ENCODE measurements at regions not wholly inside any gene's neighbourhood (a gene's known extent, or its start where the extent isn't known, plus 50 kb on each side); places are given as distances from the start of the nearest gene placed in this dataset.
"Not testable (repeated sequence)": the region's sequence is repeated elsewhere in the genome, so short reads cannot be mapped to it uniquely, and the experiment has no call there.

GRCh38 chr2:193442293-193442692, 1247.6 kb upstream of the TMEFF2 start:
- no peaks in the 10 kb centered on the region for H3K4me1 ChIP-seq
- no peak overlapping the region for H3K27ac ChIP-seq
- no peaks in the 10 kb centered on the region for H3K36me3 ChIP-seq
- no peaks in the 10 kb centered on the region for H3K27me3 ChIP-seq (replicated peaks in 1 of 7)
- H3K4me3 ChIP-seq, result no peak overlapping the region
- no peaks in the 10 kb centered on the region for H3K9me3 ChIP-seq
- intact Hi-C loops (cut with DNase I; ENCODE audit: low total_unique reads), result no loop called here
- no peak for DNase-seq
- TF ChIP-seq POLR2A (IDR thresholded peaks at IDR 0.05) (no peak), CTCF (IDR thresholded peaks at IDR 0.05 in 8 of 11, conservative IDR thresholded peaks at IDR 0.05 in 3 of 11) (no peak), POLR2AphosphoS5 (IDR thresholded peaks at IDR 0.05) (no peak)
- 60 to 84% (median 68%) methylated on average over 1 of the region's 1 CpG for WGBS, 5 donors

- no peak for TF ChIP-seq POLR2AphosphoS5 (IDR thresholded peaks at IDR 0.05)
- TF ChIP-seq POLR2A (IDR thresholded peaks at IDR 0.05), result no peak
- no peak for TF ChIP-seq CTCF (IDR thresholded peaks at IDR 0.05 in 8 of 11, conservative IDR thresholded peaks at IDR 0.05 in 3 of 11)
- Histone ChIP-seq H3K9me3 (no peaks in the 10 kb centered on the region), H3K4me3 (no peak overlapping the region), H3K36me3 (no peaks in the 10 kb centered on the region), H3K27me3 (replicated peaks in 1 of 7) (no peaks in the 10 kb centered on the region), H3K4me1 (no peaks in the 10 kb centered on the region), H3K27ac (no peak overlapping the region)
- intact Hi-C loops (cut with DNase I; ENCODE audit: low total_unique reads), result no loop called here
- 51 to 72% (median 60%) methylated on average over 3 of the region's 3 CpGs for WGBS, 5 donors
- no peak for DNase-seq
Observed at GRCh38 chr2:193428336-193428818, 1233.6 kb upstream of the TMEFF2 start.

- H3K27ac ChIP-seq; H3K36me3 ChIP-seq; H3K4me3 ChIP-seq; intact Hi-C loops (cut with DNase I; ENCODE audit: low total_unique reads); DNase-seq; H3K4me1 ChIP-seq; H3K27me3 ChIP-seq (replicated peaks in 1 of 7): not testable (repeated sequence)
- 81 to 91% (median 86%) methylated on average over 5 of the region's 5 CpGs for WGBS, 5 donors
- peaks cover 0 to 39% (median 22%) of the 10 kb centered on the region in 8 donors for H3K9me3 ChIP-seq
Observed at GRCh38 chr2:193412368-193412767, 1217.6 kb upstream of the TMEFF2 start.

- Histone ChIP-seq H3K27ac (no peak overlapping the region), H3K9me3 (peaks cover 0 to 25% (median 15%) of the 10 kb centered on the region in 8 donors), H3K4me1 (no peaks in the 10 kb centered on the region), H3K27me3 (replicated peaks in 1 of 7) (no peaks in the 10 kb centered on the region), H3K4me3 (no peak overlapping the region), H3K36me3 (no peaks in the 10 kb centered on the region)
- intact Hi-C loops (cut with DNase I; ENCODE audit: low total_unique reads), result no loop called here
- DNase-seq, result no peak
- WGBS, 5 donors, result 92 to 98% (median 93%) methylated on average over 1 of the region's 1 CpG
- no peak for TF ChIP-seq POLR2A (IDR thresholded peaks at IDR 0.05)
- no peak for TF ChIP-seq CTCF (IDR thresholded peaks at IDR 0.05 in 8 of 11, conservative IDR thresholded peaks at IDR 0.05 in 3 of 11)
- no peak for TF ChIP-seq POLR2AphosphoS5 (IDR thresholded peaks at IDR 0.05)
Observed at GRCh38 chr2:193409951-193410350, 1215.2 kb upstream of the TMEFF2 start.

GRCh38 chr2:193382583-193382982, 1187.8 kb upstream of the TMEFF2 start:
- intact Hi-C loops (cut with DNase I; ENCODE audit: low total_unique reads), result no loop called here
- Histone ChIP-seq H3K4me3 (no peak overlapping the region), H3K27ac (no peak overlapping the region), H3K36me3 (no peaks in the 10 kb centered on the region), H3K27me3 (replicated peaks in 1 of 7) (no peaks in the 10 kb centered on the region), H3K4me1 (no peaks in the 10 kb centered on the region), H3K9me3 (peaks cover 0 to 4% (median 0%) of the 10 kb centered on the region in 8 donors)
- WGBS, 5 donors, result 64 to 79% (median 77%) methylated on average over 2 of the region's 2 CpGs
- no peak for DNase-seq
- TF ChIP-seq POLR2A (IDR thresholded peaks at IDR 0.05) (no peak), POLR2AphosphoS5 (IDR thresholded peaks at IDR 0.05) (no peak), CTCF (IDR thresholded peaks at IDR 0.05 in 8 of 11, conservative IDR thresholded peaks at IDR 0.05 in 3 of 11) (no peak)

Data from spleen (tissue), 11 donors.